Kasumi-1 (cell line): ENCODE measurements at regions not wholly inside any gene's neighbourhood (a gene's known extent, or its start where the extent isn't known, plus 50 kb on each side); places are given as distances from the start of the nearest gene placed in this dataset.
"Not testable (repeated sequence)": the region's sequence is repeated elsewhere in the genome, so short reads cannot be mapped to it uniquely, and the experiment has no call there.

Experiments used
- DNase-seq, 2 experiments: peaks; one replicate each; lab custom pipeline; 2025; lab: John Stamatoyannopoulos, UW

DNA sequence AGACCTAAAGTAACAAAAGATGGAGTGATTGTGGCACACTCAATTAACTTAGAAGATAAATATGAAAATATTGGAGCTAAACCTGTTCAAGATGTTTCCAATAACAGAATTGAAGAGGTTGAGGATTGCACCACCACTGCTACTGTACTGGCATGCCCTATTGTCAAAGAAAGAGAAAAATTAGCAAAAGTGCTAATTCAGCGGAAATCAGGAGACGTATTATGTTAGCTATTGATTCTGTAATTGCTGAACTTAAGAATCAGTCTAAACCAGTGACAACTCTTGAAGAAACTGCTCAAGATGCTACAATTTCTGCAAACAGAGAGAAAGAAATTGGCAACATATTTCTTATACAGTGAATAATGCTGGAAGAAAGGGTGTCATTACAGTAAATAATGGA, 754.4 kb downstream of the CDH18 start:
- no peak for DNase-seq

DNA sequence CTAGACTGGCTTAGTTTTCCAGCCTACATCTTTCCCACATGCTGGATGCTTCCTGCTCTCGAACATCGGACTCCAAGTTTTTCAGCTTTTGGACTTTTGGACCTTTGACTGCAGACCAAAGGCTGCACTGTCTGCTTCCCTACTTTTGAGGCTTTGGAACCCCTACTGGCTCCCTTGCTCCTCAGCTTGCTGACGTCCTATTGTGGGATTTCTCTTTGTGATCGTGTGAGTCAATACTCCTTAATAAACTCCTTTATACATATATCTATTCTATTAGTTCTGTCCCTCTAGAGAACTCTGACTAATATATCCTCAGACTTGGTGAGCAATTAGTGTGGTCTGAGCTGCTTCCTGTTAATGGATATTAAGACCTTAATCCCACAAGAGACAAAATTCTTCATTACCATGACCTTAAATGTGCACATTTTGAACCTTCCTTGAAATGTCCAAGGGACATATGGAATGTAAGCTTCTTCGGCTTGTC, 752.9 kb downstream of the CDH18 start:
- no peak for DNase-seq

DNA sequence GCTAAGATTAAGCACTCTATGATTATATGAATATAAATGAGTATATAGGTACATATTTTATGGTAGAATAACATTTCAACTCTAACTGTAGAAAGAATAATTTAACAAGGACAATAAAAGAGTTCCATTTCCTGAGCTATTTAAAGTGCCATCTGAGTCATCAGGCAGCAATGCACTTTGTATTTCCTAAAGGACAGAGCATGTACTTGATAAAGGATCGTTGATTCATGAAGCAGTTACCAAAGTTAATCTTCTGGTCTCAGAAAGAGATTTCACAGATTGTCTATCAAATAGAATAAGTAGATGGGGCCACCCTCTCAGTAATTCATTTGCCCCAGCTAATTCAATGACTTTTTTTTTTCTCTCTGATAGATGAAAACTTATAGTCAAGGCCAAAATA, 747.8 kb downstream of the CDH18 start:
- DNase-seq = no peak

DNA sequence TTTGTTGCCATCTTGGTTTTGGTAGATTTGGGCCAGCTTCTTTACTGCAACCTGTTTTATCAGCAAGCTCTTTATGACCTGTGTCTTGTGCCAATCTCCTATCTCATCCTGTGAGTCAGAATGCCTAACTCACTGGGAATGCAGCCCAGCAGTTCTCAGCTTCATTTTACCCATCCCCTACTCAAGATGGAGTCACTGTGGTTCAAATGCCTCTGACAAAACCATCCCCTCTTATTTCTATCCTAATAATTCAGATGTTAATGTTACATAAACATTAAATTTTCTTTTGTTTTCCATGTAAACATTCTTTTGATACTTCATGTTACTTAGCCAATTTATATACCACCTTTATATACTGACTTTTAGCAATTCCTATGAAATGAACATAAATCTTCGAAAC, 746.3 kb downstream of the CDH18 start:
- DNase-seq = no peak

DNA sequence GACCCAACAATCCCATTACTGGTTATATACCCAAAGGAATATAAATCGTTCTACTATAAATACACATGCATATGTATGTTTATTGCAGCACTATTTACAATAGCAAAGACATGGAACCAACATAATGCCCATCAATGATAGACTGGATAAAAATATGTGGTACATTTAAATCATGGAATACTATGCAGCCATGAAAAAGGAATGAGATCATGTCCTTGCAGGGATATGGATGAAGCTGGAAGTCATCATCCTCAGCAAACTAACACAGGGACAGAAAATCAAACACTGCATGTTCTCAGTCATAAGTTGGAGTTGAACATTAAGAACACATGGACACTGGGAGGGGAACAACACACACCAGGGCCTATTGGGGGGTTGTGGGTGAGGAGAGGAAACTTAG, 741.8 kb downstream of the CDH18 start:
- not testable (repeated sequence) for DNase-seq

DNA sequence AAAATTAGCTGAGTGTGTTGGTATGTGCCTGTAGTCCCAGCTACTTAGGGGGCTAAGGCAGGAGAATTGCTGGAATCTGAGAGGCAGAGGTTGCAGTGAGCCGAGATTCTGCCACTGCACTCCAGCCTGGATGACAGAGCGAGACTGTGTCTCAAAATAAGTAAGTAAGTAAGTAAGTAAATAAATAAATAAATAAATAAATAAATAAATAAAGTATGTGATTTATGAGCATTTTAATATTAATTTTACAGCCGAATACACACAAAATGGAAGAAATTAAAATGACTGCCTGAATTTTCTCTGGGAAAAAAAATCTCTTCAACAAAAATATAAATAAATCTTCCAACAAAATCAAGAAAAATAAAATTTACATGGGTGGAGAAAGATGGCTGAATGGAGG, 740.7 kb downstream of the CDH18 start:
- DNase-seq = no peak

DNA sequence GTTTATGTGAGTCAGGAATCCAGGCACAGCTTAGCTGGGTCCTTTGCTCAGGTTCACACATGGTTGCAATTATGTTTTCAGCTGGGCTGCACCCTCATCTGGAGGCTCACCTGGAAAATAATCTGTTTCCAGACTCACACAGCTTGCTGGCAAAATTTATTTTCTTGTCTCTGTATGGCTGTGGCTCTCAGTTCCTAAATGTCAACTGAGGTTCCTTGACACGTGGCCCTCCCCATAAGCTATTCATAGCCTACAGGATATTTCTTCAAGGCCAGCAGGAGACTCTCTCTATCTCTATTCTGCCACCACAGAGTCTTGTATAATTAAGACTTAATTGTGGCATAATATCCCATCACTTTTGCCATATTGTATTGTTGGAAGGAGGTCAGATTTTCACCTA, 732.0 kb downstream of the CDH18 start:
- DNase-seq = no peak

DNA sequence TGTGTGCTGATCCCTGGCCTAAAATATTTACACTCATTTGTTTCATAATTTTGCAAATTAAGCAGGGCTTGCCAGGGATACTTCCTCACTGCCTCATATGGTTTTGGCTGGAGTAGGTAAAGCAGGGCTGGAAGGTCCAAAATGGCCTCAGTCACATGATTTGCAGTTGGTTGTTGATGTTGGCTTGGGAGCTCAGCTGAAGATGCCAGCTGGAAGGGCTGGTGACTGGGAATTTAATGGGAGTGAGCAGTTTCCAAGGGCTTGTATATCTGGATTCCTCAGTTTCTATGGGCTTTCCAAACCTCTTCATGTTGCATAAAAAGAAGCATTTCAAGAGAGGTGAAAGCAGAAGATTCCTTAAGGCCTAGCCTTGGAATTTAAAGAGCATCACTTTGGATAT, 729.3 kb downstream of the CDH18 start:
- DNase-seq = no peak

DNA sequence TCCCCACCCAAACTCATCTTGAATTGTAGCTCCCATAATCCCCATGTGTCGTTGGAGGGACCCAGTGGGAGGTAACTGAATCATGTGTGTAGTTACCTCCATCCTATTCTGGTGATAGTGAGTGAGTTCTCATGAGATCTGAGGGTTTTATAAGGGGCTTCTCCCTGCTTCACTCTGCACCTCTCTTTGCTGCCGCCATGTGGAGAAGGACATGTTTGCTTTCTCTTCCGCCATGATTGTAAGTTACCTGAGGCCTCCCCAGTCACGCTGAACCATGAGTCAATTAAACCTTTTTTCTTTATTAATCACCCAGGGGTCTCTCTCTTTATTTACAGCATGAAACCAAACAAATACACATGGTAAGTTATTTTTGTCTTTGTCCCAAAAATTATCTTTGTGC, 726.1 kb downstream of the CDH18 start:
- DNase-seq = no peak

DNA sequence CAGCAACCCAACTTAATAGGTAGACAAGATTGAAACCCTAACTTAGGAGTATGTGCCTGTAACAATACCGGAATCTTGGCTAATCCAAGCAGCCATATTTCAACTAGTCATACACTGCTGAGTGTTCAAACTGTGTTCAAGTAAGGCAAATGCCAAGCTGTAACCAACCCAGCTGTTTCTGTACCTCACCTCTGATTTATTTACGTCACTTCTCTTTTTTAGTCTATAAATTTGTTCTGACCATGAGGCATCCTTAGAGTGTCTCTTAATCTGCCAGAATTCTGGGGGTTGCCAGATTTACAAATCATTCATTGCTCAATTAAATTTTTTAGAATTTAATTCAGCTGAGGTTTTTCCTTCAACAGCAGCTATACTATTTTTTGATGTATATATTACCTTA, 723.2 kb downstream of the CDH18 start:
- no peak for DNase-seq

DNA sequence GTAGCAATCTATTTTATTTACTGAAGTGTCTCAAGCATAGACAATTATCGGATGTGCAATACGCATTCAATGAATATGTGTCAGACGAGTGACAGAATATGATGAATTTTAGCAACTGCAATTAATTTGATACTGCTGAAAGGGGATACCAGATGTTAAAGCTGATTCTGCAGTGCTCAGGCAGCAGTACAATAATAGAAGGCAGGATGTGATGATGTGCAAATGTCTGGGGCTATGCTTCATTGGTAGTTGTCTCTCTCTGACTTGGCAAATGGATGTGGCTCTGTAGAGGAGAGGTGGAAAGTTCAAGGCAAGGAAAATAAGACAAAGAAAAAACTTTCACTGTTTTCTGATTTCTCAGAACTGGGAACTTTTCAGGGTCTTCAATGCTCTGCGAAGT, 721.2 kb downstream of the CDH18 start:
- no peak for DNase-seq

DNA sequence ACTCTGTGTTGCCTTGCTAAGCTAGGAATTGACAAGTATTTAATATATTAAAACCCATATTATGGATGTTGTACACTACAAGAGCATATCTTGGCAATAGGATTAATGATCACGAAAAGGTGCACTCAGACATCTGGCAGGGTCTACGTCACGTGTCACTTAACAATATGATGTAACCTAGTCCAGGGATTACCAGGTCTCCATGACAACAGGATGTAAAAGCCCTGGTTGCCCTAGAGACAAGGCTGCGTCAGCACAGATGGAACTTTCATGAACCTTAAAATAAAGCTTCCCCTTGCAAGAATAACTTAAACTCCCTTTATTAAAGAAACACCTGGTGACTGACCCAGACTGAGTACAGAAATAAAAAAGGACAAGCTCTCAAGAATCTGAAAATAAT, 717.8 kb downstream of the CDH18 start:
- no peak for DNase-seq

DNA sequence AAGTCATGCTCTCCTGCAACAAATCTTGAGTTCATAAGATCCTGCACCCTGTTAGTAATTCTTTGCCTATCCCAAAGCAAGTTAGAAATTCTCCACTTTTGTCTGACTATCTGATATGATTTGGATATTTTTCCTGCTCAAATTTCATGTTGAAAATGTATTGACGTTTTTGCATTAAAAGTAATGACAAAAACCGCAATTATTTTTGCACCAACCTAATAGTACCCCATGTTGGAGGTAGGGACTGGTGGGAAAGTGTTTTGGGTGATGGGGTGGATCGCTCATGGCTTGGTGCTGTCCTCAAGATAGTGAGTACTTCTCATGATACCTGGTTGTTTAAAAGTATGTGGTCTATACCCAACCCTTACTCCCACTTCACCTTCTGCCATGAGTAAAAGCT, 713.4 kb downstream of the CDH18 start:
- DNase-seq = no peak

DNA sequence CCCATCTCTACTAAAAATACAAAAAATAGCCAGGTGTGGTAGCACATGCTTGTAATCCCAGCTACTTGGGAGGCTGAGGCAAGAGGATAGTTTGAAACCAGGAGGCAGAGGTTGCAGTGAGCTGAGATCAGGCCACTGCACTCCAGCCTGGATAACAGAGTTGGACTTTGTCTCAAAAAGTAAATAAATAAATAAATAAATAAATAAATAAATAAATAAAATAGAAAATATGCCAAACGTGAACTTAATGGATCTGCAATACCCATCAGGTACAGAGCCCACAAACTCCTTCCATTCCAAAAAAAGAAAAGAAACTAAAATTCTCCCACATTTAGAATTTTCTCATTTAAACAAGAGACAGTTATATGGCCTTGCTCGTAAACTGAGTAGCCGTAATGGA, 702.7 kb downstream of the CDH18 start:
- DNase-seq = no peak

DNA sequence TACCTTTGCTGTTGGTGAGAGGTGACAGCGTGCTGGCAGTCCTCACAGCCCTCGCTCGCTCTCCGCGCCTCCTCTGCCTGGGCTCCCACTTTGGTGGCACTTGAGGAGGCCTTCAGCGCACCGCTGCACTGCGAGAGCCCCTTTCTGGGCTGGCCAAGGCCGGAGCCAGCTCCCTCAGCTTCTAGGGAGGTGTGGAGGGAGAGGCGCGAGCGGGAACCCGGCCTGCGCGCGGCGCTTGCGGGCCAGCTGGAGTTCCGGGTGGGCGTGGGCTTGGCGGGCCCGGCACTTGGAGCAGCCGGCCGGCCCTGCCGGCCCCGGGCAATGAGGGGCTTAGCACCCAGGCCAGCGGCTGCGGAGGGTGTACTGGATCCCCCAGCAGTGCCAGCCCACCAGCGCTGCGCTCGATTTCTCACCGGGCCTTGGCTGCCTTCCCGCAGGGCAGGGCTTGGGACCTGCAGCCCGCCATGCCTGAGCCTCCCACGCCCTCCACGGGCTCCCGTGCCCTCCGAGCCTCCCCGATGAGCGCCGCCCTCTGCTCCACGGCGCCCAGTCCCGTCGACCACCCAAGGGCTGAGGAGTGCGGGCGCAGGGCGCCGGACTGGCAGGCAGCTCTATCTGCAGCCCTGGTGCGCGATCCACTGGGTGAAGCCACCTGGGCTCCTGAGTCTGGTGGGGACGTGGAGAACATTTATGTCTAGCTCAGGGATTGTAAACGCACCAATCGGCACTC, 700.3 kb downstream of the CDH18 start:
- not testable (repeated sequence) for DNase-seq

DNA sequence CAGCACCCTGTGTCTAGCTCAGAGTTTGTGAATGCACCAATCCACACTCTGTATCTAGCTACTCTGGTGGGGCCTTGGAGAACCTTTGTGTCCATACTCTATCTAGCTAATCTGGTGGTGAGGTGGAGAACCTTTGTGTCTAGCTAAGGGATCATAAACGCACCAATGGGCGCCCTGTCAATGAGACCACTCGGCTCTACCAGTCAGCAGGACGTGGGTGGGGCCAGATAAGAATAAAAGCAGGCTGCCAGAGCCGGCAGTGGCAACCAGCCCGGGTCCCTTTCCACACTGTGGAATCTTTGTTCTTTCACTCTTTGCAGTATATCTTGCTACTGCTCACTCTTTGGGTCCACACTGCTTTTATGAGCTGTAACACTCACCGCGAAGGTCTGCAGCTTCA, 699.7 kb downstream of the CDH18 start:
- not testable (repeated sequence) for DNase-seq

DNA sequence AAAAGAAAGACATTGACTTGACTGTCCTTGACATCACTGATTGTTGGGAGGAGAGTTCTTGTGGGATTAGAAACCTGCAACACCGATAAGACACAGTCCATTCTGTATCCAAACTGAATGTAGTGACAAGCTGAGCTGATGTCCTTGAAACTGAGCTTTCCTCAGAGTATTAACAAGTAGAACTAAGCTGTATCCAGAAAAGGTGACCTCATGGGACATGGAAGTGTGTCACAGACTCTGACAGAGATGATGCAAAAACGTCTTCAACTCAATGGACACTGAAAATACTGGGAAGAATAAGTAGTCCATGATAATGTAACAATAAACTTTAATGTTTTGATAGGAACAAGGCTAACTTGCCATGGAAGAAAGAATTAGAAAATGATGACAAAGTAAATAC, 690.1 kb downstream of the CDH18 start:
- no peak for DNase-seq

DNA sequence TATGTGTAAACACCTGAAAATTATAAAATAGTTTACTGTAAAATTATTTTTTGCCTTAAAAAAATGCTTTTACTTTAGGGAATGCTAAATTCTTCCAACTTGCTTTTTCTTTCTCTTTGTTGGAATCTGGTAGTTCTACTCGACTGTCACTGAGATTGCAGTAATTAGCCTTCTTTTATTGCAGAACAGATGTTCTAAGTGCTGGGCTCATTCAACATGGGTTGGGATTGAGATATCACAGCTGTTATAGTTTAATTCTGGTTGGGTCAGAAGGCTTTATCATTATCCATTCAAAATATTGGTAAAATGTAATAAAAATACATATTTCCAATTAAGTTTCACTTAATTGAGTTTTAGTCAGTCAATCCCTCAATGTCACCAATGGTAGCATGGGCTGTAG, 686.7 kb downstream of the CDH18 start:
- no peak for DNase-seq

DNA sequence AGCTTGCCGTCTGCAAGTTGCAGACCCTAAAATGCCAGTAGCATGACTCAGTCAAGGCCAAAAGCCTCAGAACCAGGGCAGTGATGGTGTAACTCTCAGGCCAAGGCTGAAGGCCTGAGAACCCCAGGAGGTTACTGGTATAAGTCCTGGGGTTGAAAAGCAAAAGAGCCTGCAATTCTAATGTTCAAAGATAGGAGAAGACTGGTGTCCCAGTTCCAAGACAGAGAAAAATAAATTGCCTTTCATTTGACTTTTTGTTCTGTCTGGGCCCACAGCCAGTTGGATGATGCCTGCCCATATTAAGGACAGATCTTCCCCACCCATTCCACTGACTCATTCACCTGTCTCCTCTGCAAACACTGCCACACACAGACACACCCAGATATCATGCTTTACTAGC, 673.2 kb downstream of the CDH18 start:
- no peak for DNase-seq

DNA sequence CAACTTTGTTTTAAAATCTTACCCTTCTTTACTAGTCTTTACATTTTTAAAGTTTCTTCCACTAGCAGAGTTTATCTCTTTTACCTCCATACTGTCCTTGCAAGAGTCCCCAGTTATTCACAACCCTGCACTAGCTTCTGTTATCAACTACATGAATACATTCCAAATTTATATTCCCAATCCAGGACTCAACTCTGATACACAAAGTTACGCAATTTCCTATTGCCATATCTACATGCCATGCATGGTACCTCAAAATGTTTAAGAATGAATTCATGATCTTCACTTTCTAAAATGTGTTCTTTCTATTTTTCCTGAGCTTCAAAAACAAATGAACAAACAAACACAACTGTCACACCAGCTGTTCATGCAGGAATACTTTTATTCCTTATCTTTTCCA, 668.7 kb downstream of the CDH18 start:
- no peak for DNase-seq

DNA sequence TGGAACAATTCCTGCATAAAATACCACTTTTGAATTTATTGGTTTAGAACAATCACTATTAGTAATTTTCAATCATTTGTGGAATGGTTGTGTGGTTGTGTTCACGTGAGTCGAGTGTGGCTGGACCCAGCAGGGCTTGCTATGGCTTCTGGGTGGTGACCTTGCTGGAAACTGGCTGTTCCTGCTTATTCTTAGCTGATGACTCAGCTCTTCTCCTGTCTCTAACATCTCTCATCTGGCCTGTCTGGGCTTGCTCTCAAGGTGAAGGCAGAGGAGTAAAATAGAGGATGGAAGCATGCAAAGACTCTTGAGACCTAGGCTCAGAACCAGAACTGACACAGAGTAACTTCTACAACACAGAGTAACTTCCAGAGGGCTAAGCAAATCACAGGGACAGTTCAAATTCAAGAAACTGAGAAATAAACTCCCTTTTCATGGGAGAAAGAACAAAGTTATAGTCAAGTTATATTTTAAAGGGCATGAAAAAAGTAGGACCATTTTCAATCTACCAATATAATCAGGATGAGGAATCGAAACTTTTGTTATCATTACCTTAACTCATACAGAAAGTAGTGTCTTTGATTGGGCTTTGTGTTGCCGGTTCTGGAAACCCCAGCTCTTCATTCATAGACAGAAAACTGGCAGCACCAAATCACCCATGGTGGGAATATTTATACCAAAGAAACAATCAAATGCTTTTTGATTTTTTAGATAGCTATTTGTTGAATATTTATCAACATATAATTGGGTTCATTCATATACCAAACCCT, 665.1 kb downstream of the CDH18 start:
- DNase-seq = no peak

DNA sequence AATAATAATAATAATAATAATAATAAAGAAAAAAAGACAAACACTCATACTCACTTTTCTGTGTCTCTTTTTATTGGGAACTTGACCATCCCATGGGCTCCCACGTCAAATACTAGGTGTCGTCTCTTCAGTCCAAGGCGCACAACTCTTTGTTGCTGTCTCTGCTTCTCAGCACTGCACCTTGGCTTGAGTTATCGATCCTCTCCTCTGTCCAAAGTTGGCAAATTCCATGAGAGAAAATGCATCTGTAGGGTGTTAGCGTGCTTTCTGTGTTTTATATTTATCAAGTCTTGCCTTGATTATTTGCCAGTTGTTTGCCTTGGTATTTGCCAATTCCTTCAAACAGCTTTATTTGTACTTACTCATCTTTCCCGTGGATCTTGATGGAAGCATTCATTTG, 653.7 kb downstream of the CDH18 start:
- DNase-seq = no peak

DNA sequence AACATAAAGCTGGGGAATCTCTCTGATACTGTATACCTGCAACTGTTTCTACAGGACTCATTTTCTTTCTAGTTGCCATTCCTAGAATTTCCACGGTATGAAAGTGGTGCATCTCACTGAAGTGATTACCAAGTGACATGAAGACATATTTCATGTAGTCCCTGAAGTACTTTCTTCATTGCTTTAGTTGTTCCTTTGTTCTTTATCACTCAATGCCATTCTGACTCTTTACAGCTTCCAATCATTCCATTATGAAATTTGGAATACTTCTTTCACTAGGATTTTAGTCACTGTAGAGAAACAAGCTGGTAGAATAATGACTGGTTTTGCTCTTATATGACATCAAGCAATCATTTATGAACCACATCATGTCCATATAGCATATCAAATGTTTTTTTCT, 645.1 kb downstream of the CDH18 start:
- no peak for DNase-seq

DNA sequence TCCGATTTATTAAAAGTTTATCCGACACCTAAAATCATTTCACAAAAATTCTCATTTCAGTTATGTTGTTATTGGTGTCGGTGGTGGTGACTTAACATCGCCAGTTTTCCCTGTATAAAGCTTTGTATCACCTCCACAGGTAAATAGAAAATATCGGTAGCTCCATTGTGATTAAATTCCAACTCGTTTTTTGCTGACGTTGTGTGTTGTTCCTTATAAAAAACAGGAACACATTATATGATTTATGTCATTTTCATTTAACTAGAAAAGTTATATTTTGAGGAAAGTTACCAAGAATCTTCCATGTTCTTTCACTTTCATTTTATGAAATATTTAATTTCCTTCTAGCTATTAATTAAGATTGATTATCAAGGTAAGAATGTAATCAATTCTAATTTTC, 635.9 kb downstream of the CDH18 start:
- no peak for DNase-seq
